Subcutaneous abdominal adipose tissue (tissue), 5 donors: ENCODE measurements at regions not wholly inside any gene's neighbourhood (a gene's known extent, or its start where the extent isn't known, plus 50 kb on each side); places are given as distances from the start of the nearest gene placed in this dataset.

ENCODE experiments used
- H3K27ac ChIP-seq: one replicate; pipeline ENCODE4 v1.7.0; 2013; ENCODE audit warnings: low read depth, mild to moderate bottlenecking, inconsistent platforms, low read length, moderate library complexity
- H3K27me3 ChIP-seq, 5 donors: one replicate each; pipeline ENCODE4 v1.7.0; 2013; ENCODE audit warnings: low read length in 5 of 5, inconsistent platforms in 1 of 5; ENCODE audit not compliant: control insufficient read depth in 5 of 5, insufficient read depth in 4 of 5
- H3K36me3 ChIP-seq, 5 donors: one replicate each; pipeline ENCODE4 v1.7.0; 2013; ENCODE audit warnings: low read length in 5 of 5; ENCODE audit not compliant: control insufficient read depth in 5 of 5, insufficient read depth in 5 of 5
- H3K4me1 ChIP-seq, 5 donors: one replicate each; pipeline ENCODE4 v1.7.0; 2013; ENCODE audit warnings: low read length in 5 of 5, mild to moderate bottlenecking in 3 of 5, moderate library complexity in 1 of 5; ENCODE audit not compliant: control insufficient read depth in 5 of 5, insufficient read depth in 5 of 5
- H3K4me3 ChIP-seq, 5 donors: one replicate each; pipeline ENCODE4 v1.7.0; 2013; ENCODE audit warnings: low read length in 5 of 5, low read depth in 1 of 5
- H3K9ac ChIP-seq, 5 donors: one replicate each; pipeline ENCODE4 v1.7.0; 2013; ENCODE audit warnings: low read length in 5 of 5, mild to moderate bottlenecking in 4 of 5, moderate library complexity in 3 of 5
- H3K9me3 ChIP-seq, 5 donors: one replicate each; pipeline ENCODE4 v1.7.0; 2013; ENCODE audit warnings: low read length in 5 of 5; ENCODE audit not compliant: control insufficient read depth in 5 of 5
- donor health status: healthy.
- donor health status: healthy.
- donor health status: healthy.
- donor health status: healthy.
- donor health status: healthy.

GRCh38 chr16:55077266-55077665 lies 146.6 kb downstream of the IRX5 start:
- no peaks in the 10 kb centered on the region for H3K36me3 ChIP-seq
- peaks cover 0 to 3% (median 0%) of the 10 kb centered on the region in 5 donors for H3K27me3 ChIP-seq
- no peak overlapping the region for H3K27ac ChIP-seq
- H3K4me1 ChIP-seq: no peaks in the 10 kb centered on the region
- no peak overlapping the region for H3K4me3 ChIP-seq
- no peak overlapping the region for H3K9ac ChIP-seq
- H3K9me3 ChIP-seq: no peaks in the 10 kb centered on the region

- H3K27me3 ChIP-seq: peaks cover 0 to 2% (median 0%) of the 10 kb centered on the region in 5 donors
- no peaks in the 10 kb centered on the region for H3K36me3 ChIP-seq
- H3K9me3 ChIP-seq: no peaks in the 10 kb centered on the region
- H3K4me1 ChIP-seq: no peaks in the 10 kb centered on the region
- no peak overlapping the region for H3K27ac ChIP-seq
- no peak overlapping the region for H3K9ac ChIP-seq
- no peak overlapping the region for H3K4me3 ChIP-seq
These were observed 147.5 kb downstream of the IRX5 start for GRCh38 chr16:55078153-55078552.

DNA sequence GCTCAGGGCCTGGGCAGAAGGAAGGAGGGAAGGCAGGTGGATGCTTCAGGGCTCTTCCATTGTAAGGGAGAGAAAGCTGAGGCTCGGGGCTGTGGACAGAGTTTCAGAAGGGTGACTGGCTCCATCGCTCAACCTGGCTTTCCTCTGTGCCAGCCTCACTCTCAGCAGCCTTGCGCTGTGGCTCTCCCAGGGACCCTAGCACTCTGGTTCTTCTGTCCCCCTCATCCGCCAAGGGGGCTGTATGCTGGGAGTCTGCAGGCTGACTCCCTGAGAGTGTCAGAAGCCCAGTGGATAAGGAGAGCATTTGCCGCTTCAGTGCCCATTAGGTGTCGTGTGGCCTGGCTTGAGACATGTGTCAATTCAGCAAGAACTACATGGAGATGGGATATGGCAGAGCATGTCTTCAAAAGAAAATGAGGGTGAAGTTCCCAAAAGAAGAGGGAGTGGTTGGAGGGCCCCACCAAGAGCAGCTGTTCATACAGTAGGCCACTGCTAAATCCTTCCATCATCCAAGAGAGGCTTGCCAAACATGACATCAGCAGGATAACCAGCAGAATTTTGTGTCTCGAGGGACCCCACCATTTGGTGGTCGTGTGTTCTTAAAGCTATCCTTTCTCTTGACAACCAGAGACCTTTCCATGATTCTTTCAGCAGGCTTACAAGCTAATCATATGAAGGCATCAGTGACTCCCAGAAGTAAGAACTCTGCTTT lies 148.2 kb downstream of the IRX5 start:
- no peak overlapping the region for H3K27ac ChIP-seq

GRCh38 chr16:55081622-55082590 lies 151.2 kb downstream of the IRX5 start:
- Histone ChIP-seq H3K36me3 (no peaks in the 10 kb centered on the region), H3K4me3 (no peak overlapping the region)

More for the DNA sequence above, 148.2 kb downstream of the IRX5 start:
- Histone ChIP-seq H3K4me1 (no peaks in the 10 kb centered on the region), H3K9me3 (no peaks in the 10 kb centered on the region), H3K4me3 (no peak overlapping the region), H3K27me3 (no peaks in the 10 kb centered on the region), H3K36me3 (no peaks in the 10 kb centered on the region), H3K9ac (no peak overlapping the region)

GRCh38 chr16:55082591-55082976 lies 151.9 kb downstream of the IRX5 start:
- Histone ChIP-seq H3K36me3 (no peaks in the 10 kb centered on the region), H3K4me3 (no peak overlapping the region), H3K4me1 (no peaks in the 10 kb centered on the region), H3K27ac (no peak overlapping the region), H3K9ac (no peak overlapping the region), H3K9me3 (no peaks in the 10 kb centered on the region), H3K27me3 (no peaks in the 10 kb centered on the region)

More at GRCh38 chr16:55081622-55082590, 151.2 kb downstream of the IRX5 start:
- no peaks in the 10 kb centered on the region for H3K9me3 ChIP-seq
- H3K4me1 ChIP-seq: no peaks in the 10 kb centered on the region
- no peak overlapping the region for H3K9ac ChIP-seq
- no peak overlapping the region for H3K27ac ChIP-seq
- H3K27me3 ChIP-seq: no peaks in the 10 kb centered on the region

GRCh38 chr16:55083052-55083451 lies 152.4 kb downstream of the IRX5 start:
- H3K9ac ChIP-seq: no peak overlapping the region

DNA sequence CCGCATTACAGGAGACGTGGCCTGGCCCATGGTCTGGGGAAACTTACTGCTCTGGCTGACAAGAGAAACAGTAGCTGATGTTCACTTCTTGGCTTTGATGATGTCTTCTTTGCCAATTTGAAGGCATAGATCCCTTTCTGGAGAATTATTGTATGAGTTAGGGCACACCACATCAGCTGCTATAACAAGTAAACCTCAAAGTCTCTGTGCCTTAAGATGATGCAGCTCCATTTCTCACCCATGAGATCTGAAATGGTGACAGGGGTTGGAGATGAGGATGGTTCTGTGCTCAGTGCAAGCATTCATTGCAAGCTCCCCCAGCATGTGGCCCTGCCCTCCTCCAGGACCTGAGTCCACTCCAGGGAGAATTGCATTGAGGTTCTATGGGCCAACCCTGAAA lies 157.4 kb downstream of the IRX5 start:
- H3K27ac ChIP-seq: no peak overlapping the region
- H3K27me3 ChIP-seq: peaks cover 0 to 3% (median 0%) of the 10 kb centered on the region in 5 donors
- H3K4me1 ChIP-seq: no peaks in the 10 kb centered on the region
- H3K9me3 ChIP-seq: peaks cover 0 to 9% (median 3%) of the 10 kb centered on the region in 5 donors
- no peaks in the 10 kb centered on the region for H3K36me3 ChIP-seq
- H3K9ac ChIP-seq: no peak overlapping the region
- no peak overlapping the region for H3K4me3 ChIP-seq

More at GRCh38 chr16:55083052-55083451, 152.4 kb downstream of the IRX5 start:
- Histone ChIP-seq H3K4me1 (no peaks in the 10 kb centered on the region), H3K27ac (no peak overlapping the region), H3K27me3 (no peaks in the 10 kb centered on the region), H3K4me3 (no peak overlapping the region), H3K36me3 (no peaks in the 10 kb centered on the region), H3K9me3 (peaks cover 0 to 3% (median 2%) of the 10 kb centered on the region in 5 donors)

GRCh38 chr16:55089600-55089999 lies 158.9 kb downstream of the IRX5 start:
- no peak overlapping the region for H3K27ac ChIP-seq
- no peak overlapping the region for H3K9ac ChIP-seq
- no peaks in the 10 kb centered on the region for H3K36me3 ChIP-seq
- peaks cover 0 to 9% (median 3%) of the 10 kb centered on the region in 5 donors for H3K9me3 ChIP-seq
- H3K4me3 ChIP-seq: no peak overlapping the region
- peaks cover 0 to 3% (median 0%) of the 10 kb centered on the region in 5 donors for H3K27me3 ChIP-seq
- no peaks in the 10 kb centered on the region for H3K4me1 ChIP-seq

DNA sequence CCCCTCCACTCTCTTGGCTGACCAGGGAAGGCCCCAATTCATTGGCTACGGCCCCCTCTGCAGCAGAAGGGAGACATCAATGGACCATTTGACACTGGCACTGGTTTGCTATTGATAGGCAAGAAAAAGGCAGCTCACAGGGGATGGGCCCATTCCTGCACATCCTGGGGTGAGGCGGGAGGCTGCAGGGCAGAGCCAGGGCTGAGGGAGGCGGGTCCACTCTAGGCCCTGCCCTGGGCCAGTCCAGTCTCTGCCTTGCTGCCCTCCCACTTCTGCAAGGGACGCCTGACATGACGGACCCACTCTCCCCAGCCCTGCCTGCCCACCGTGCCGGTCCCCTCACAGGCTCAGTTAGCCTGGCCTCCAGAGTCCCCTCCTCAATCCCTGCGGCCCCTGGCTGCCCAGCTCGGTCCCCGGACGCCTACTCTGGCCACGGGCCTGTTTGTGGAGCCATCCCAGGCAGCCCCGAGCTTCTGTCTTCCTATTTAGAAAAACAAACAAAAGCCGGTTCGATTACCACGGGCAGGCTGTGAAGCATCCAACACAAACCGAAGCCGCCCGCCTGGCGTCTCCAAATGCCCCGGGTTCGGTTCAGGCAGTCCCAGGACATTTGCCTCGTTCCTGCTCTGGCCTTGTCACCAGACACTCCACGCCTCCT lies 160.7 kb downstream of the IRX5 start:
- Histone ChIP-seq H3K4me3 (no peak overlapping the region), H3K36me3 (no peaks in the 10 kb centered on the region), H3K4me1 (no peaks in the 10 kb centered on the region), H3K27me3 (peaks cover 0 to 3% (median 0%) of the 10 kb centered on the region in 5 donors), H3K27ac (no peak overlapping the region), H3K9me3 (peaks cover 3 to 9% (median 5%) of the 10 kb centered on the region in 5 donors), H3K9ac (no peak overlapping the region)
